ENCODE measurements at regions not wholly inside any gene's neighbourhood (a gene's known extent, or its start where the extent isn't known, plus 50 kb on each side); places are given as distances from the start of the nearest gene placed in this dataset.

DNA sequence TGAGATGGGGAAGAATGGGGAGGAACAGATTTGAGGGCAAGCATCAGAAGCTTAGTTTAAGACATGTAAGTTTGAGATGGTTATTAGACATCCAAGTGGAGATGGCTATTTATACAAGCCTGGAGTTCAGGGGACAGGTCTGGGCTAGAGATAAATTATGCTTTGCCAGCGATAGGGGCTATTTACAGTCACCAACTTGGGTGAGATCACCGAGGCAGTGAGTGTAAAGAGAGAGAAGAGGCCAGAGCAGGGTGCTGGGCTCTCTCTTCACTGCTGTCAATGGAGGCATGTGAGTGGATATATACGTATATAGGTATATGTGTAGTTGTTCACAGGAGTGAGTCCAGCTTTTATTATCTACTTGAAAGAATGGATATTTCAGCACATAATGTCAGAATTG is 81.0 kb downstream of the QPCT start:
- DNase-seq = no peak
- in situ Hi-C loops (cut with HindIII; ENCODE audit: low pct_ligation_motif_present, low pct_unique_long_range_greater_than_20kb, low sequenced_read_pairs) = no loop called here

GRCh38 chr2:37427241-37427640 is 82.8 kb downstream of the QPCT start:
- no peak for DNase-seq
- in situ Hi-C loops (cut with HindIII; ENCODE audit: low pct_ligation_motif_present, low pct_unique_long_range_greater_than_20kb, low sequenced_read_pairs) = no loop called here

DNA sequence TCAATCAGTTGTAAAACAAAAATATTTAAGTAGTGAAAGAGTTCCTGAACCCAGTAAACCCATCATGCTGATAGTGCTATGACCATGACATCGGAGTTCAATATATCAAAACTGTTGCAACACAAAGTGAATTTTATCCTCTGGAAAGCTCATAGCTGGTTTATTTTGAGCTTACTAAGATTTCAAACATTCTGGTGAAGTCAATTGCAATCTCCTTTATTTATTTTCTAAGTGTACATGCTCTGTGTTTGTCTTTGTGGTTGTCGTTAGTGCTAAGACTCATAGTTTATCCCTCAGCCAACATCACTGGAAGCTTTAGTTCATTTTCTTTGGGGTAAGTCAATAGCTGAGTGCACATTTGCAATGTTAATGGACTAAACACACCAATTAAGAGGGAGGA is 91.9 kb downstream of the QPCT start:
- in situ Hi-C loops (cut with HindIII; ENCODE audit: low pct_ligation_motif_present, low pct_unique_long_range_greater_than_20kb, low sequenced_read_pairs) = no loop called here
- no peak for DNase-seq

DNA sequence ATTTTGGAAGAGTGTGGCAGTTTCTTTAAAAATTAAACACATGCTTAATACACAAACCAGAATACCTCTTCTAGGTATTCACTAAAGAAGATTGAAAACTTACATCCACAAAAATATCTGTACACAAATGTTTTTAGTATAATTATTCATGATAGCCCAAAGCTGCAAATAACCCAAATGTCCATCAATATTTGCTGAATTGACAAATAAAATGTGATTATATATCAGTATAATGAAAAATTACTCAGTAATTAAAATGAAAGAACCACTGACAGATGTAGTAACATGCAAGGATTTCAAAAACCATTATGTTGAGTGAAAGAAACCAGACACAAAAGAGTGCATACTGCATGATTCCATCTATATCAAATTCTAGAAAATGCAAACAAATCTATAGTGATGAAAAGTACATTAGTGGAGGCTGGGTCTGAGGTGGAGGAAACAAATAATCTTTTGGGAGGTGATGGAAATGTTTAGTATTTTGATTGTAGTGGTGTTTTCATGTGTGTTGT is 94.8 kb downstream of the QPCT start:
- DNase-seq = no peak
- in situ Hi-C loops (cut with HindIII; ENCODE audit: low pct_ligation_motif_present, low pct_unique_long_range_greater_than_20kb, low sequenced_read_pairs) = no loop called here

GRCh38 chr2:37441055-37441454 is 96.6 kb downstream of the QPCT start:
- DNase-seq = no peak
- in situ Hi-C loops (cut with HindIII; ENCODE audit: low pct_ligation_motif_present, low pct_unique_long_range_greater_than_20kb, low sequenced_read_pairs) = no loop called here

DNA sequence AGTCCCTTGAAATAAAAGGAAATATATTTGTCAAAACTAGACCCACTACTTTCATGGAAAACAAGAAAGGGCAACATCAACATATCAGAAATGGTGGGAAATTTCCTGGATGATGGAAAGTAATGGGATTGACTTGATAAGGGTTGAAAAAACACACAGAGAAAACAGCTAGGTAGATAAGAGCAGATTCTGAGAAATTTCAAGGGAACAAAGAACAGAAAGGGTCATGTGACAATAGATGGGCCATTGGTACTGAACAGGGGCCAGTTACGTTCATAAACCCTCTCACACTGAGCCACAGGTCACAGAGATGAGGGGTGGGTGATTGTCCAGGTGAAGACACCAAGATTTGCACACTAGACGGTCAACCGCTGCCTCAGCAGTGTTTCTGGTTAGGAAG is 98.7 kb downstream of the QPCT start:
- in situ Hi-C loops (cut with HindIII; ENCODE audit: low pct_ligation_motif_present, low pct_unique_long_range_greater_than_20kb, low sequenced_read_pairs) = no loop called here

DNA sequence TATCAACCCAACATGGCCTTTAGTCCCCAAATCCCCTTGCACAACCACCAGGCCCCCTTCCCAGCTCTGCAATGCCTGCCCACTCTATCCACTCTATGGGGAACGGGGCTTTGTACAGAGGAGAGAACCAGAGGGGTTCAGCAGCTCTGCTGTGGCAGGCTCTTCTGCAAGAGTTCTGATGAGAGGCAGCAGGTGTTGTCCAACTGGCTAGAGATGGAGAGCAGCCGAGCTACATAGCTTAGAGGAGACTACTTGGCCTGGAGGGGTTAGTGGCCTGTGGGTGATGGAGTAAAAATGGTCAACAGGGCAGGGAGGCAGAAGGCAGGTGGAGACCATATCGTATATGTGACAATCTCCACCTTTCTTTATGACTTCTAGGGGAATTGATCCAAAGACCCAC is 103.0 kb downstream of the QPCT start:
- in situ Hi-C loops (cut with HindIII; ENCODE audit: low pct_ligation_motif_present, low pct_unique_long_range_greater_than_20kb, low sequenced_read_pairs) = no loop called here
- DNase-seq = no peak

More for the DNA sequence above, 98.7 kb downstream of the QPCT start:
- no peak for DNase-seq

DNA sequence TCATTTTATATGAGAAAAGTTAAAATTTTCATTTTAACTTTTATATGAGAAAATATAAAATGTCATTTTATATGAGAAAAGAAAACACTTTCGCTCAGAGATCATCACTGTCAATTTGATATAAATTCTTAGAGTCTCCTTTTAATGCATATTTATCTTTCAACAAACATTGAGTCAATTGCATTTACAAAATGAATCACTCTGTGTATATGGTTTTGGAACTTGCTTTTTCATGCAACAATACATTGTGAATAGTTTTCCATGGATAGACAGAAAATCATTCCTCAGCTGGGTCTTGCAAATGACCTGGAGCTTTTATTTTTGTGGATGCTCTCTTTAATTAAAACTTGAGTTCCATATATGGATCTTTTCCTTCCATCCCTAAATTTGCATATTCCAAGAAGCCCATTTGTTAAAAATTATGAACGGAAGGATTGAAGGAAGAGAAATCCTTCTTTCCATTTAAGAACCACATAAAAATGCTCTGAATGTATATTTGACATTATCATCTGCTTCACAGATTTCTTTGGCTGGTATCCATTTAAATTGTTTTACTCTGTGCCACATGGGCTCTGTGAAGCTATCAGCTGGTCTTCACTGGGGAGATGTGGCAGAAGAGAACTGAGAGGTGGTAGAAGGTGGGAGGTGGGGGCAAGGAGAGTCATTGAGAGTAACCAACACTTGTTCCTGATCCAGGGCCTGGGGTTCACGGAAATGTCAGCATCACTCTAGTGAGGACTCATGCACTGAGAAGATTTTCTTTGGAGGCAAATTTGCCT is 104.1 kb downstream of the QPCT start:
- in situ Hi-C loops (cut with HindIII; ENCODE audit: low pct_ligation_motif_present, low pct_unique_long_range_greater_than_20kb, low sequenced_read_pairs) = no loop called here
- DNase-seq = no peak

GRCh38 chr2:37449761-37450296 is 105.4 kb downstream of the QPCT start:
- in situ Hi-C loops (cut with HindIII; ENCODE audit: low pct_ligation_motif_present, low pct_unique_long_range_greater_than_20kb, low sequenced_read_pairs) = no loop called here

DNA sequence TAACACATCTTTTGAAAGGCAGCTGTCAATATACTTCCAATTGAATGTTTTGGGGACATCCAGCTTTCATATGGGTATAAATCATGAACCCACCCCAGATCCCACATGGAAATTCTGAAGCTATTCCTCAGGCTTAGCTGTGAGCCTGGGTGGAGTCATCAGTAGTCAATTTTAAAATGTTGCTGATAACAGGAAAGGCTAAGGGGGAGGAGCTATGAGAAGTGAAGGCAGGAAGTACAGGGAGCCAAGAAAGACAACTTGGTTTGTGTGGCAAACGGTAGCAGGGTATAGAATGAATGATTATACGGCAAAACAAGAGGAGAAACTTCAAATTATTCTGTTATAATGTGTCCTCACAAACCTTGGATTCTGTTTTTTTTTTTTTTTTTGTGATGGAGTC is 108.6 kb downstream of the QPCT start:
- in situ Hi-C loops (cut with HindIII; ENCODE audit: low pct_ligation_motif_present, low pct_unique_long_range_greater_than_20kb, low sequenced_read_pairs) = no loop called here
- no peak for DNase-seq

More at GRCh38 chr2:37449761-37450296, 105.4 kb downstream of the QPCT start:
- DNase-seq = no peak

DNA sequence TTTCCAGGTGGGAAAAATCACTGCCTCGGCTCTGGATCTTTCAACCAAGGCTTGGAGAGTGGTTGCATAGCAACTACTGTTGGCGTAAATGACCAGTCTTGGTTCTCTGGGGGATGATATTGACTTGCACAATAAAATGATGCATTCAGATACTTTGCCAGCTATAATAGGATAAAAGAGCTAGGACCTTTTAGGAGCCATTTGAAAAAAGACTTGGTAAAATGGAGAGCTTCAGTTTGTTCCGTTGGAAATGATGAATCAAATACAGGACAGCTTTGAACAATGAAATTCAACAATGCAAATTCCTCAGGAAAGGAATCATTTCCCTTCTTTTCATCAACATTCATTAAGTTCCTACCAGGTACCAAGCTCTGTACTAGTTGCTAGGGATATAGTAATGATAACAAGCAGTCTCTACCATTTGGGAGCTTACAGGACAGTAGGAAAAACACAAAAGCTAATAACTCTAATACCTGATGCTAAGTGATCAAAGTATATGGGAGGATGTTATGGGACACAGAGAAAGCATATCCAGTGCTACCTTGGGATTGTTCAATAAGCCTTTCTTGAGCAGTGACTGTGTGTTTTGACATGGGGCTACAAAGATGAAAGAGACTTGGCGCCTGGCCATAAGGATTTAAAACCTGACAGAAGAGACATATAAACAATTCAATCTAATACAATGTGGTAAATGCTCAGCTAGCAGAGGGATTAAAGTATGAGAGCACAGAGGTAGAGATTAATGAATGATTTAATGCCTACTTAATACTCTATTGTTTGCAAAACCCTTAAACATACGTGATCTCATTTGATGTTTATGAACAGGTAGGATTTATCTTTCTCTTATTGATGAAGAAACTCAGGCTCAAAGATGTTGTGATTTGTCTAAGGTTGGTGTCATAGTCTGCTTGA is 110.7 kb downstream of the QPCT start:
- in situ Hi-C loops (cut with HindIII; ENCODE audit: low pct_ligation_motif_present, low pct_unique_long_range_greater_than_20kb, low sequenced_read_pairs) = no loop called here
- DNase-seq = no peak

- DNase-seq = no peak
- in situ Hi-C loops (cut with HindIII; ENCODE audit: low pct_ligation_motif_present, low pct_unique_long_range_greater_than_20kb, low sequenced_read_pairs) = no loop called here
These were observed 112.0 kb downstream of the QPCT start for GRCh38 chr2:37456479-37456878.

DNA sequence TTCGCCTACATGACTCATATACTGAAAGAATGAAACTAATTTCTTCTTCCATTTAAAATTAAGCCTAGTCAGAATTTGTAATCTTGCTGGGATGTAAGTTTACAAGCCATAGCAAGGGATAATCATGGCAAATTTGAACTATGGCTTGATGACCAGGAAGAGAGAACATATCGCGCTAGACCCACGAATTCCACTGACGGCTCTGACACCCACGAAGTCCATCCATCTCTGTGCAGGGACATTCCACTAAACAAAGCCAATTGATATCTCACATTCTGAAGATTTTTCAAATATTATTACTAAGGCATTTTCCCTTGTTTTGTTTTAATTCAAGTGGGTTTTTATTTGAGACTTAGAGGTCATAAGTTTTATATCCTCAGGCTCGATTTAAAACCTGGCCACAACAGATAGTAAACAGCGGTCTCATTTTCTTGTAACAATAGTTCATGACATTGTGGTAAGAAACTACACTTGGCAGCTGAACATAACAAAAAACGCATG is 113.0 kb downstream of the QPCT start:
- DNase-seq = no peak
- in situ Hi-C loops (cut with HindIII; ENCODE audit: low pct_ligation_motif_present, low pct_unique_long_range_greater_than_20kb, low sequenced_read_pairs) = no loop called here

DNA sequence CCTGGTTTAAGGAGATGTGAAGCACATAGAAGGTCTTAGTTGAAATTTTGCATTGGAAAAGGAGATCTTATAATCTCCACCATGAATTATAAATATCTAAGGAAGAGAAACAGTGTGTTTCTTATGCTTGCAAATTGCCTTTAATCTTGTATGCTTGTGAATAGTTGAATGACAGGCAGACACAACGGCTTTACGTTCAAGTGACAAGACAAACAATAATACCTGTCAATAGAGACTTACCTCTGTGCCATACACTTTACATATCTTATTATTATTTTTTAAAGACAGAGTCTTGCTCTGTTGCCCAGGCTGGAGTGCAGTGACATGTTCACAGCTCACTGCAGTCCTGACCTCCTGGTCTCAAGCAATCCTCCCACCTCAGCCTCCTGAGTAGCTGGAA is 113.7 kb downstream of the QPCT start:
- no peak for DNase-seq
- in situ Hi-C loops (cut with HindIII; ENCODE audit: low pct_ligation_motif_present, low pct_unique_long_range_greater_than_20kb, low sequenced_read_pairs) = no loop called here

DNA sequence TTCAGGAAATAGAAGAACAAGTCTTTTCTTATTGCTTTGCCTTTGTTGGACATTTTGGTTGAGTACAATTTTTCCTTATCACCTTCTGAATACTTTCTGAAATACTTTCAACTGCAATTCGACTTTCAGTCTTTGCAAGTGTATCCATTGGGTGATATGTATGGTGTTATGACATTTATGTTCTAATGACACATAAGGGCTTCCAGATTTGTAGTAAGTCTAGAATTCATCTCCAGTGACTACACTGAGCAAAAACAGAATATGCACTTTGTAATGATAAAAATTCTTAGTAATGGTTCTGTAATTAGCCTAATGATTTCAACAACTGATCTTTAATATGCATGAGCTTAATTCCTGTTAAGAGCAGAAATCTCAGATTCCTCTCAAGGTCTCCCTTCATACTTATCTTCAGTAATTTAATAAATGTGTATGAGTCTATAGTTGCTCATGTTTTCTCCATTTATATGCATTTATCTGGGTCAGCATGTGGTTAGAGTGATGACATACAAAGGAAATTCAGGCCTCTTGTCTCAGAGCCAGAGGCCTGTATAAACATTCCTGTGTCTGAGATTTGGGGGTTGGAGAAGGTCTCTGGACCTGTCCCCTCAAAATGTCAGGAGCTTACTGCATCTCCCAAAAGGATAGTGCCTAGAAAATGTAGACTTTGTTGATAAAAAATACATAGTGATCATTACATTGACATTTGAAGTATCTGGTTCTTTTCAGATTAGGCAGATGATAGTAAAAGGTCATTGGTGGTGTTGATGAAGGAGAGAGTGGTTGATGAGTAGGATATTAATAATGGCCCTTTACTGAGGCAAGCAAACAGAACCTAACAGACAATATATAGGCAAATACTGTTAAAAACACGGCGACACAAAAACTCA is 114.9 kb downstream of the QPCT start:
- in situ Hi-C loops (cut with HindIII; ENCODE audit: low pct_ligation_motif_present, low pct_unique_long_range_greater_than_20kb, low sequenced_read_pairs) = no loop called here
- no peak for DNase-seq

DNA sequence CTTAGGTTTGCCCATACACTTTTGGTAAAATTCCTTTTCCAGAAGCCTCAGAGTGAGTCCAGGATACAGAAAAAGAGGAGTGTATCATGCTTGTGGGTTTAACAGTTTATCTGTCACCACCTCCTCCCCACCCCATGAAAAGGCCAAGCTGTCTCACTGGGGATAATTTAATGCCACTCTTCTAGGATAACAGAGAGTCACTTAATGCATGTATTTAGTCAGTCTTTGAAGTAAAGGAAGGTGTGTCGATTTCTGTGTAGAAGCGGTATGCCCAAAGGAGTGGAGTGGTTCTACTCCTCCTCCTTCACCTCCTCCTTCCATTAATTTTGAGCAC is 116.4 kb downstream of the QPCT start:
- in situ Hi-C loops (cut with HindIII; ENCODE audit: low pct_ligation_motif_present, low pct_unique_long_range_greater_than_20kb, low sequenced_read_pairs) = no loop called here

GRCh38 chr2:37464067-37464466 is 119.6 kb downstream of the QPCT start:
- in situ Hi-C loops (cut with HindIII; ENCODE audit: low pct_ligation_motif_present, low pct_unique_long_range_greater_than_20kb, low sequenced_read_pairs) = no loop called here

More for the DNA sequence above, 116.4 kb downstream of the QPCT start:
- DNase-seq = no peak

GRCh38 chr2:37466533-37467222 is 122.2 kb downstream of the QPCT start:
- no peak for DNase-seq
- in situ Hi-C loops (cut with HindIII; ENCODE audit: low pct_ligation_motif_present, low pct_unique_long_range_greater_than_20kb, low sequenced_read_pairs) = no loop called here

More at GRCh38 chr2:37464067-37464466, 119.6 kb downstream of the QPCT start:
- DNase-seq = no peak
